Limb (tissue), 2 donors: ENCODE measurements at regions not wholly inside any gene's neighbourhood (a gene's known extent, or its start where the extent isn't known, plus 50 kb on each side); places are given as distances from the start of the nearest gene placed in this dataset.

Experiments used
- DNase-seq, 2 donors: peaks; one replicate each; pipeline ENCODE4 v3.0.0-alpha.2; 2016; ENCODE audit errors: extremely low spot score in 2 of 2

GRCh38 chr3:168325684-168326083 is 230.0 kb upstream of the GOLIM4 start:
- no peak for DNase-seq

GRCh38 chr3:168322941-168323340 is 227.2 kb upstream of the GOLIM4 start:
- no peak for DNase-seq

- no peak for DNase-seq
Measured at GRCh38 chr3:168314166-168314565, 218.4 kb upstream of the GOLIM4 start.

- no peak for DNase-seq
Measured at GRCh38 chr3:168312984-168313383, 217.3 kb upstream of the GOLIM4 start.

- no peak for DNase-seq
Measured at GRCh38 chr3:168307893-168308292, 212.2 kb upstream of the GOLIM4 start.

- no peak for DNase-seq
Measured at GRCh38 chr3:168295027-168295426, 199.3 kb upstream of the GOLIM4 start.

GRCh38 chr3:168292296-168292695 is 196.6 kb upstream of the GOLIM4 start:
- DNase-seq, result no peak

- DNase-seq, result peak in 1 of 2 donors; percentile 6
Measured at GRCh38 chr3:168289471-168290008, 193.8 kb upstream of the GOLIM4 start.

GRCh38 chr3:168288511-168289401 is 193.0 kb upstream of the GOLIM4 start:
- no peak for DNase-seq

- DNase-seq, result no peak
Measured at GRCh38 chr3:168285506-168285905, 189.8 kb upstream of the GOLIM4 start.

GRCh38 chr3:168284728-168285127 is 189.0 kb upstream of the GOLIM4 start:
- no peak for DNase-seq

GRCh38 chr3:168275662-168276061 is 179.9 kb upstream of the GOLIM4 start:
- no peak for DNase-seq

GRCh38 chr3:168273917-168274316 is 178.2 kb upstream of the GOLIM4 start:
- no peak for DNase-seq

- DNase-seq, result no peak
Measured at GRCh38 chr3:168273036-168273435, 177.3 kb upstream of the GOLIM4 start.

- no peak for DNase-seq
Measured at GRCh38 chr3:168272343-168272985, 176.7 kb upstream of the GOLIM4 start.

- no peak for DNase-seq
Measured at GRCh38 chr3:168271932-168272331, 176.2 kb upstream of the GOLIM4 start.

GRCh38 chr3:168269001-168269400 is 173.3 kb upstream of the GOLIM4 start:
- no peak for DNase-seq

- DNase-seq, result no peak
Measured at GRCh38 chr3:168267179-168267578, 171.5 kb upstream of the GOLIM4 start.

GRCh38 chr3:168266335-168266734 is 170.6 kb upstream of the GOLIM4 start:
- no peak for DNase-seq

- DNase-seq, result no peak
Measured at GRCh38 chr3:168262887-168263286, 167.2 kb upstream of the GOLIM4 start.

- DNase-seq, result no peak
Measured at GRCh38 chr3:168260859-168261258, 165.1 kb upstream of the GOLIM4 start.

GRCh38 chr3:168251371-168251770 is 155.6 kb upstream of the GOLIM4 start:
- no peak for DNase-seq
